ENCODE measurements at regions not wholly inside any gene's neighbourhood (a gene's known extent, or its start where the extent isn't known, plus 50 kb on each side); places are given as distances from the start of the nearest gene placed in this dataset.
"Not testable (repeated sequence)": the region's sequence is repeated elsewhere in the genome, so short reads cannot be mapped to it uniquely, and the experiment has no call there.

GRCh38 chr2:111381530-111382306, 261.0 kb downstream of the BCL2L11 start:
- not testable (repeated sequence) for H3K79me2 ChIP-seq (ENCODE audit: control insufficient read depth, insufficient read depth, low read length, unreplicated experiment); H3K36me3 ChIP-seq (ENCODE audit: insufficient read depth, low read length); H2AFZ ChIP-seq (ENCODE audit: low read length, unreplicated experiment); H3K4me3 ChIP-seq (ENCODE audit: low read depth, low read length); H3K27ac ChIP-seq (ENCODE audit: low read depth, low read length); H3K4me1 ChIP-seq (ENCODE audit: control insufficient read depth, insufficient read depth, low read length, unreplicated experiment); H3K27me3 ChIP-seq (ENCODE audit: insufficient read depth, low read length)

GRCh38 chr2:111382507-111382906, 261.8 kb downstream of the BCL2L11 start:
- H3K79me2 ChIP-seq (ENCODE audit: control insufficient read depth, insufficient read depth, low read length, unreplicated experiment); H3K27me3 ChIP-seq (ENCODE audit: insufficient read depth, low read length); H3K4me3 ChIP-seq (ENCODE audit: low read depth, low read length); H3K27ac ChIP-seq (ENCODE audit: low read depth, low read length); H2AFZ ChIP-seq (ENCODE audit: low read length, unreplicated experiment); H3K4me1 ChIP-seq (ENCODE audit: control insufficient read depth, insufficient read depth, low read length, unreplicated experiment); H3K36me3 ChIP-seq (ENCODE audit: insufficient read depth, low read length): not testable (repeated sequence)

GRCh38 chr2:111383311-111383710, 262.6 kb downstream of the BCL2L11 start:
- H3K27me3 ChIP-seq (ENCODE audit: insufficient read depth, low read length); H3K36me3 ChIP-seq (ENCODE audit: insufficient read depth, low read length); H3K79me2 ChIP-seq (ENCODE audit: control insufficient read depth, insufficient read depth, low read length, unreplicated experiment); H3K27ac ChIP-seq (ENCODE audit: low read depth, low read length); H3K4me1 ChIP-seq (ENCODE audit: control insufficient read depth, insufficient read depth, low read length, unreplicated experiment); H3K4me3 ChIP-seq (ENCODE audit: low read depth, low read length); H2AFZ ChIP-seq (ENCODE audit: low read length, unreplicated experiment): not testable (repeated sequence)

GRCh38 chr2:111385226-111385957, 264.7 kb downstream of the BCL2L11 start:
- H3K27ac ChIP-seq (ENCODE audit: low read depth, low read length); H3K4me3 ChIP-seq (ENCODE audit: low read depth, low read length); H3K79me2 ChIP-seq (ENCODE audit: control insufficient read depth, insufficient read depth, low read length, unreplicated experiment); H3K27me3 ChIP-seq (ENCODE audit: insufficient read depth, low read length); H3K4me1 ChIP-seq (ENCODE audit: control insufficient read depth, insufficient read depth, low read length, unreplicated experiment); H2AFZ ChIP-seq (ENCODE audit: low read length, unreplicated experiment); H3K36me3 ChIP-seq (ENCODE audit: insufficient read depth, low read length): not testable (repeated sequence)

- not testable (repeated sequence) for H3K4me1 ChIP-seq (ENCODE audit: control insufficient read depth, insufficient read depth, low read length, unreplicated experiment); H3K4me3 ChIP-seq (ENCODE audit: low read depth, low read length); H3K27ac ChIP-seq (ENCODE audit: low read depth, low read length); H2AFZ ChIP-seq (ENCODE audit: low read length, unreplicated experiment); H3K36me3 ChIP-seq (ENCODE audit: insufficient read depth, low read length); H3K27me3 ChIP-seq (ENCODE audit: insufficient read depth, low read length); H3K79me2 ChIP-seq (ENCODE audit: control insufficient read depth, insufficient read depth, low read length, unreplicated experiment)
Observed at GRCh38 chr2:111390605-111391004, 269.9 kb downstream of the BCL2L11 start.

- not testable (repeated sequence) for H3K4me1 ChIP-seq (ENCODE audit: control insufficient read depth, insufficient read depth, low read length, unreplicated experiment); H2AFZ ChIP-seq (ENCODE audit: low read length, unreplicated experiment); H3K27ac ChIP-seq (ENCODE audit: low read depth, low read length); H3K79me2 ChIP-seq (ENCODE audit: control insufficient read depth, insufficient read depth, low read length, unreplicated experiment); H3K27me3 ChIP-seq (ENCODE audit: insufficient read depth, low read length); H3K4me3 ChIP-seq (ENCODE audit: low read depth, low read length); H3K36me3 ChIP-seq (ENCODE audit: insufficient read depth, low read length)
Observed at GRCh38 chr2:111395350-111396128, 274.8 kb downstream of the BCL2L11 start.

GRCh38 chr2:111400598-111401253, 280.0 kb downstream of the BCL2L11 start:
- H3K4me1 ChIP-seq (ENCODE audit: control insufficient read depth, insufficient read depth, low read length, unreplicated experiment); H3K27me3 ChIP-seq (ENCODE audit: insufficient read depth, low read length); H3K27ac ChIP-seq (ENCODE audit: low read depth, low read length); H3K36me3 ChIP-seq (ENCODE audit: insufficient read depth, low read length); H3K4me3 ChIP-seq (ENCODE audit: low read depth, low read length); H2AFZ ChIP-seq (ENCODE audit: low read length, unreplicated experiment); H3K79me2 ChIP-seq (ENCODE audit: control insufficient read depth, insufficient read depth, low read length, unreplicated experiment): not testable (repeated sequence)

GRCh38 chr2:111401270-111402140, 280.8 kb downstream of the BCL2L11 start:
- not testable (repeated sequence) for H3K4me1 ChIP-seq (ENCODE audit: control insufficient read depth, insufficient read depth, low read length, unreplicated experiment); H3K4me3 ChIP-seq (ENCODE audit: low read depth, low read length); H3K27ac ChIP-seq (ENCODE audit: low read depth, low read length); H3K79me2 ChIP-seq (ENCODE audit: control insufficient read depth, insufficient read depth, low read length, unreplicated experiment); H2AFZ ChIP-seq (ENCODE audit: low read length, unreplicated experiment); H3K27me3 ChIP-seq (ENCODE audit: insufficient read depth, low read length); H3K36me3 ChIP-seq (ENCODE audit: insufficient read depth, low read length)

- H3K27me3 ChIP-seq (ENCODE audit: insufficient read depth, low read length); H3K4me3 ChIP-seq (ENCODE audit: low read depth, low read length); H3K79me2 ChIP-seq (ENCODE audit: control insufficient read depth, insufficient read depth, low read length, unreplicated experiment); H2AFZ ChIP-seq (ENCODE audit: low read length, unreplicated experiment); H3K4me1 ChIP-seq (ENCODE audit: control insufficient read depth, insufficient read depth, low read length, unreplicated experiment); H3K27ac ChIP-seq (ENCODE audit: low read depth, low read length); H3K36me3 ChIP-seq (ENCODE audit: insufficient read depth, low read length): not testable (repeated sequence)
Observed at GRCh38 chr2:111402450-111402849, 281.7 kb downstream of the BCL2L11 start.

- H3K79me2 ChIP-seq (ENCODE audit: control insufficient read depth, insufficient read depth, low read length, unreplicated experiment); H3K4me3 ChIP-seq (ENCODE audit: low read depth, low read length); H3K36me3 ChIP-seq (ENCODE audit: insufficient read depth, low read length); H3K27me3 ChIP-seq (ENCODE audit: insufficient read depth, low read length); H2AFZ ChIP-seq (ENCODE audit: low read length, unreplicated experiment); H3K4me1 ChIP-seq (ENCODE audit: control insufficient read depth, insufficient read depth, low read length, unreplicated experiment); H3K27ac ChIP-seq (ENCODE audit: low read depth, low read length): not testable (repeated sequence)
Observed at GRCh38 chr2:111403287-111403686, 282.6 kb downstream of the BCL2L11 start.
